ENCODE measurements at regions not wholly inside any gene's neighbourhood (a gene's known extent, or its start where the extent isn't known, plus 50 kb on each side); places are given as distances from the start of the nearest gene placed in this dataset.

DNA sequence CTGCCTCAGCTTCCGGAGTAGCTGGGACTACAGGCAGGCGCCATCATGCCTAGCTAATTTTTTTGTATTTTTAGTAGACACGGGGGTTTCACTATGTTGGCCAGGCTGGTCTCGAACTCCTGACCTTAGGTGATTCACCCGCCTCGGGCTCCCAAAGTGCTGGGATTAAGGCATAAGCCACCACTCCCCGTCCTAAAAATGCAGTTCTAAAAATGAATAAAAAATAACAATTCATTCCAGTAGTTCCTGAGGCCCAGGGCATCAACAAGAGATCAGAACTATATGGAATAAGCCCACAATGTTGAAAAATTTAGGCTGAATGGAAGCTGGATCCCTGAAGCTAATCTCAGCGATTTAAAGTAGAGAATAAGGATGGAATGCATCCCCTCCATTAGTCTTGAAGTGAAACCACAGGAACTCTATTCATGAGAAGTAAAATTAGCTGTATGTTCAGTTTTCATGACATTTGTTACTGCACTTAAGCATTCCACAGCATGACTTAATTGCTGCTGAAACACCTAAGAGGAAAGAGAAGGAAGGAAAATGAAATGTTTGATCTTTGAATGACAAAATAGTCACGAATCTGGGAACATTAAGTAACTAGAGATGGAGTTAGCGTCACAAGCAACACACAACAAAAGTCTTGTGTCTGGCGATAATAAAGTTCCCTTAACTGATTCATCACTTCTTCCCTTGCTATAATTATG is 80.4 kb upstream of the RIPOR2 start:
- no peaks in the 10 kb centered on the region for H3K9me3 ChIP-seq
- H3K4me1 ChIP-seq: peaks cover 0 to 26% (median 9%) of the 10 kb centered on the region in 4 donors
- H3K4me3 ChIP-seq: no peak overlapping the region
- intact Hi-C loops (cut with DNase I; ENCODE audit: low total_unique reads): loop anchor here (10.0 kb wide), 1 partner anchor 161 kb away; no protein-coding TSS in a partner anchor
- TF ChIP-seq POLR2A (IDR thresholded peaks at IDR 0.05) (no peak), EP300 (IDR thresholded peaks at IDR 0.05) (no peak), POLR2AphosphoS5 (IDR thresholded peaks at IDR 0.05) (no peak)
- TF ChIP-seq, protein P1, sequence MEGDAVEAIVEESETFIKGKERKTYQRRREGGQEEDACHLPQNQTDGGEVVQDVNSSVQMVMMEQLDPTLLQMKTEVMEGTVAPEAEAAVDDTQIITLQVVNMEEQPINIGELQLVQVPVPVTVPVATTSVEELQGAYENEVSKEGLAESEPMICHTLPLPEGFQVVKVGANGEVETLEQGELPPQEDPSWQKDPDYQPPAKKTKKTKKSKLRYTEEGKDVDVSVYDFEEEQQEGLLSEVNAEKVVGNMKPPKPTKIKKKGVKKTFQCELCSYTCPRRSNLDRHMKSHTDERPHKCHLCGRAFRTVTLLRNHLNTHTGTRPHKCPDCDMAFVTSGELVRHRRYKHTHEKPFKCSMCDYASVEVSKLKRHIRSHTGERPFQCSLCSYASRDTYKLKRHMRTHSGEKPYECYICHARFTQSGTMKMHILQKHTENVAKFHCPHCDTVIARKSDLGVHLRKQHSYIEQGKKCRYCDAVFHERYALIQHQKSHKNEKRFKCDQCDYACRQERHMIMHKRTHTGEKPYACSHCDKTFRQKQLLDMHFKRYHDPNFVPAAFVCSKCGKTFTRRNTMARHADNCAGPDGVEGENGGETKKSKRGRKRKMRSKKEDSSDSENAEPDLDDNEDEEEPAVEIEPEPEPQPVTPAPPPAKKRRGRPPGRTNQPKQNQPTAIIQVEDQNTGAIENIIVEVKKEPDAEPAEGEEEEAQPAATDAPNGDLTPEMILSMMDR (IDR thresholded peaks at IDR 0.05): no peak
- no peak for DNase-seq
- no peaks in the 10 kb centered on the region for H3K36me3 ChIP-seq
- peak overlapping the region in 1 of 5 donors; percentile 26 for H3K27ac ChIP-seq
- H3K27me3 ChIP-seq: no peaks in the 10 kb centered on the region
- WGBS, 5 donors: 75 to 88% (median 82%) methylated on average over 11 of the region's 11 CpGs

- TF ChIP-seq EP300 (IDR thresholded peaks at IDR 0.05) (no peak), POLR2A (IDR thresholded peaks at IDR 0.05) (no peak), POLR2AphosphoS5 (IDR thresholded peaks at IDR 0.05) (no peak)
- TF ChIP-seq, protein P1 (IDR thresholded peaks at IDR 0.05): no peak
- no peak for DNase-seq
- H3K4me1 ChIP-seq: peaks cover 0 to 26% (median 9%) of the 10 kb centered on the region in 4 donors
- H3K27me3 ChIP-seq: no peaks in the 10 kb centered on the region
- H3K27ac ChIP-seq: peak overlapping the region in 2 of 5 donors; percentile 19 to 43
- H3K36me3 ChIP-seq: no peaks in the 10 kb centered on the region
- intact Hi-C loops (cut with DNase I; ENCODE audit: low total_unique reads): loop anchor here (10.0 kb wide), 1 partner anchor 163 kb away; no protein-coding TSS in a partner anchor
- no peaks in the 10 kb centered on the region for H3K9me3 ChIP-seq
- no peak overlapping the region for H3K4me3 ChIP-seq
- WGBS, 5 donors: 59 to 82% (median 69%) methylated on average over 4 of the region's 4 CpGs
These were observed 81.7 kb upstream of the RIPOR2 start for GRCh38 chr6:25017486-25017885.

- peak; percentile 84 to 86 for DNase-seq
- no peak overlapping the region for H3K4me3 ChIP-seq
- intact Hi-C loops (cut with DNase I; ENCODE audit: low total_unique reads): loop anchor here (10.0 kb wide), 1 partner anchor 163 kb away; no protein-coding TSS in a partner anchor
These were observed 82.3 kb upstream of the RIPOR2 start for GRCh38 chr6:25017932-25018567.

DNA sequence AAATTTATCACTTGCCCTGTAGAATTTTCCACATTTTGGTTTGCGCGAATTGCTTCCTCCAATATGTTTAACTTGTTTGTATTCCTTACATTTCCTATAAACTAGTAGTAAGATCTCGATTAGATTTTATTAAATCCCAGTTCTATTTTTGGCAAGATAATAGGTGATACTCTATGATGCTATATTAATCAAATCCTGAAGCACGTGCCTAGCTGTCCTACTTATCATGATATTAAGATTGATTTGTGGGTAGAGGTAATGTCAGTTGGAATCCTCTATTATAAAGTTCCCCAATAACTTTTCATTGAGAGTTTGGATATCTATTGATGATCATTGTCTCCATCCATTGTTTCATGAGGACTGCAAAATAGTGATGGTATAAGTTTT is 82.8 kb upstream of the RIPOR2 start:
- no peaks in the 10 kb centered on the region for H3K9me3 ChIP-seq
- H3K27ac ChIP-seq: no peak overlapping the region
- no peaks in the 10 kb centered on the region for H3K36me3 ChIP-seq
- intact Hi-C loops (cut with DNase I; ENCODE audit: low total_unique reads): loop anchor here (10.0 kb wide), 1 partner anchor 164 kb away; no protein-coding TSS in a partner anchor
- TF ChIP-seq, protein P1 (IDR thresholded peaks at IDR 0.05): no peak
- no peak for TF ChIP-seq EP300 (IDR thresholded peaks at IDR 0.05)
- TF ChIP-seq POLR2A (IDR thresholded peaks at IDR 0.05): no peak
- TF ChIP-seq POLR2AphosphoS5 (IDR thresholded peaks at IDR 0.05): no peak
- DNase-seq: no peak
- WGBS, 5 donors: 65 to 78% (median 72%) methylated on average over 4 of the region's 4 CpGs
- no peak overlapping the region for H3K4me3 ChIP-seq
- H3K27me3 ChIP-seq: no peaks in the 10 kb centered on the region
- peaks cover 0 to 26% (median 9%) of the 10 kb centered on the region in 4 donors for H3K4me1 ChIP-seq

More at GRCh38 chr6:25017932-25018567, 82.3 kb upstream of the RIPOR2 start:
- Histone ChIP-seq H3K9me3 (no peaks in the 10 kb centered on the region), H3K27me3 (no peaks in the 10 kb centered on the region), H3K36me3 (no peaks in the 10 kb centered on the region), H3K4me1 (peaks cover 0 to 26% (median 9%) of the 10 kb centered on the region in 4 donors), H3K27ac (peak overlapping the region in 1 of 5 donors; percentile 43)
- peak in 1 of 3 donors; percentile 15 for TF ChIP-seq POLR2AphosphoS5 (IDR thresholded peaks at IDR 0.05)
- TF ChIP-seq, protein P1 (IDR thresholded peaks at IDR 0.05): peak in 4 of 7 experiments; percentile 39 to 73 (median 62)
- TF ChIP-seq EP300 (IDR thresholded peaks at IDR 0.05): no peak
- no peak for TF ChIP-seq POLR2A (IDR thresholded peaks at IDR 0.05)
- 32 to 45% (median 37%) methylated on average over 7 of the region's 7 CpGs for WGBS, 5 donors
